Fibroblast of peridontal ligament (primary cell): ENCODE measurements at regions not wholly inside any gene's neighbourhood (a gene's known extent, or its start where the extent isn't known, plus 50 kb on each side); places are given as distances from the start of the nearest gene placed in this dataset.
"Not testable (repeated sequence)": the region's sequence is repeated elsewhere in the genome, so short reads cannot be mapped to it uniquely, and the experiment has no call there.

Experiments used
- DNase-seq: peaks from one replicate; pipeline ENCODE4 v3.0.0-alpha.2; 2010; ENCODE audit errors: extremely low read depth

GRCh38 chr9:41839786-41840185 lies 289.4 kb downstream of the CNTNAP3B start:
- not testable (repeated sequence) for DNase-seq

GRCh38 chr9:41838953-41839352 lies 290.3 kb downstream of the CNTNAP3B start:
- DNase-seq: not testable (repeated sequence)

GRCh38 chr9:41838562-41838851 lies 290.7 kb downstream of the CNTNAP3B start:
- not testable (repeated sequence) for DNase-seq

GRCh38 chr9:41837684-41838561 lies 291.3 kb downstream of the CNTNAP3B start:
- not testable (repeated sequence) for DNase-seq

GRCh38 chr9:41833108-41833507 lies 296.1 kb downstream of the CNTNAP3B start:
- not testable (repeated sequence) for DNase-seq

- DNase-seq: not testable (repeated sequence)
Measured at GRCh38 chr9:41824723-41825122, 304.5 kb downstream of the CNTNAP3B start.

GRCh38 chr9:41802706-41803105 lies 326.5 kb downstream of the CNTNAP3B start:
- DNase-seq: not testable (repeated sequence)

- not testable (repeated sequence) for DNase-seq
Measured at GRCh38 chr9:41798684-41799083, 330.5 kb downstream of the CNTNAP3B start.

- not testable (repeated sequence) for DNase-seq
Measured at GRCh38 chr9:41790719-41791363, 338.4 kb downstream of the CNTNAP3B start.

- not testable (repeated sequence) for DNase-seq
Measured at GRCh38 chr9:41790007-41790406, 339.2 kb downstream of the CNTNAP3B start.

- not testable (repeated sequence) for DNase-seq
Measured at GRCh38 chr9:41789387-41789786, 339.8 kb downstream of the CNTNAP3B start.

- DNase-seq: not testable (repeated sequence)
Measured at GRCh38 chr9:41787951-41788350, 341.3 kb downstream of the CNTNAP3B start.

GRCh38 chr9:41787270-41787669 lies 342.0 kb downstream of the CNTNAP3B start:
- DNase-seq: not testable (repeated sequence)

GRCh38 chr9:41784006-41784405 lies 345.2 kb downstream of the CNTNAP3B start:
- DNase-seq: not testable (repeated sequence)

GRCh38 chr9:41783070-41783810 lies 346.0 kb downstream of the CNTNAP3B start:
- DNase-seq: not testable (repeated sequence)

GRCh38 chr9:41781899-41782298 lies 347.3 kb downstream of the CNTNAP3B start:
- not testable (repeated sequence) for DNase-seq

- not testable (repeated sequence) for DNase-seq
Measured at GRCh38 chr9:41779897-41780406, 349.3 kb downstream of the CNTNAP3B start.

- not testable (repeated sequence) for DNase-seq
Measured at GRCh38 chr9:41779192-41779591, 350.0 kb downstream of the CNTNAP3B start.

GRCh38 chr9:41778535-41779071 lies 350.6 kb downstream of the CNTNAP3B start:
- DNase-seq: not testable (repeated sequence)

- not testable (repeated sequence) for DNase-seq
Measured at GRCh38 chr9:41777536-41777935, 351.7 kb downstream of the CNTNAP3B start.

GRCh38 chr9:41772541-41772940 lies 356.7 kb downstream of the CNTNAP3B start:
- not testable (repeated sequence) for DNase-seq

- not testable (repeated sequence) for DNase-seq
Measured at GRCh38 chr9:41771693-41772092, 357.5 kb downstream of the CNTNAP3B start.
